ENCODE measurements at regions not wholly inside any gene's neighbourhood (a gene's known extent, or its start where the extent isn't known, plus 50 kb on each side); places are given as distances from the start of the nearest gene placed in this dataset.

DNA sequence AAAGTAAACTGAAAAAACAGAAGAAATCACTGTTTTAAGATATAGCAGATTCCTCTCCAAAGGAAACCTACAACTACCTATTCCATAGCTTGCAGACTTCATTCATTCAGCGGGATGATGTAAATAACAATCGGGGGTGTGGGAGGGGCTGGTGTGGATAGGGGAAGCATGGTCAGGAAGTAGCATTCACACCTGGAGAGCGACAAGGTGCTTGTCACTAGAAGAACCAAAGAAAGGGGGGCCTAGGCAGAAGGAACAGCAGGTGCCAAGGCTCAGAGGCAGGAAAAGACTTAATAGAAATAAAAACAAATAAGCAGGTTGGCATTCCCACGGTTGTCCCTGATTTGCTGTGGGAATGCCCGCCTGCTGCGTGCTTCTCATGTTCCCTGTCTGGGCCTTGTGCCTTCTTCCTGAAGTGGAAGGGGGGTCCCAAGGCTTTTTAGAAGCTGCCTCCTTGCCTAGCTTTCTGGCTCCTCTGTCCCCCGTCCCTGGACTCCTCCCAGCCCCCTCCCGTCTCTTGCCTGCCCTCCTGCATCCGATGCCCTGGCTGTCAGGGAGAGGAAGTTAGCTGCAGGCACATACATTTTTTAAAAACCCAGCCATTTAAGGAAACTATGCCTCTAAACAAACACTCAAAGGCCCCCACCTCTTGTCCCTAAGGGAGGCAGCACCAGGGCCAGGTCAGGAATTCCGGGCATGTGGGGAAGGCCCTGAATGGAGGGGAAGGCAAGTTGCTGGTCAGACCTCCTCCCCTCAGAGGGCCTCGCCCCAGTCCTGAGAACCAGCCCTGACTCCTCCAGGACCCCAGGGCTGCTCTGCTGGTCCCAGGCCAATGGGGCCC is 54.7 kb upstream of the PRDM11 start:
- no peak for DNase-seq

GRCh38 chr11:45092404-45092785 is 54.0 kb upstream of the PRDM11 start:
- no peak for DNase-seq

DNA sequence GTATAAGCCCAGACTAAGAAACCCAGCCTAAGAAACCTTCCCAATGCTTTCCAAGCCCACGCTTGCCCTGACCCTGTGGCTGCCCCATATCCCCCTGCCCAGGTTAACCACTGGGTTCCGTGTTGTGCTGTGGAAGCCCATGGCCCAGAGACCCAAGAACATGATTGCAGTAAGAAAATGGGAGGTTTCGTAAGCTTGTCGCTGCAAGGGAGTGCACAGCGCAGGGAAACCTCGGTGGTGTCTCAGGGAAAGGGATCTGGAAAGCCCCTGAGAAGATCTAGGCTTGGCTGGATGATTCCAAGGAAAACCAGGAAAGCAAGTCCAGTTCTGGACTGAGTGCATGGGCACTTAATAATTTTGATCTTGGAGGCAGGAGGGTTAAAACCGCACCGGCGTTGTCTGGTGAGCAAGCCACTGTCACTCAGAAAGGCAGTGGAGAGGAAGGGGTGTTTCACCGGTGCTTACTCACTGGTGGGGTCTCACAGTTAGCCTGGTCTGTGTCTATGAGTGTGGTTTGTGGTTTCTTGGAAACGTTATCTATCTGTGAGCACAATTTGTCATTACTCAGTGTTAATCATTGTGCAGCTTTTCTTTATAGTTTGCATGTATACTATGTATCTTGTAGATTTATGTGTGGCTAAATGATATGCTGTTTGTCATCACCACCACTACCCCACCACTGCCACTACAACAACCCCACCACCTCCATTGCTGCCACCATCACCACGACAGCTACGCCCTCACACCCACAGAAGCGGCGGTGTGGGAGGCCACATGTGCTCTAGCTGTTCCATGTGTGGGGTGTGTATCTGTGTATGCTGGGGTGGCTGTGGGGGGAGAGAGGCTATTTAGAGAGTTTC is 53.3 kb upstream of the PRDM11 start:
- DNase-seq, result no peak

- DNase-seq, result no peak
Observed at GRCh38 chr11:45093761-45094455, 52.5 kb upstream of the PRDM11 start.

DNA sequence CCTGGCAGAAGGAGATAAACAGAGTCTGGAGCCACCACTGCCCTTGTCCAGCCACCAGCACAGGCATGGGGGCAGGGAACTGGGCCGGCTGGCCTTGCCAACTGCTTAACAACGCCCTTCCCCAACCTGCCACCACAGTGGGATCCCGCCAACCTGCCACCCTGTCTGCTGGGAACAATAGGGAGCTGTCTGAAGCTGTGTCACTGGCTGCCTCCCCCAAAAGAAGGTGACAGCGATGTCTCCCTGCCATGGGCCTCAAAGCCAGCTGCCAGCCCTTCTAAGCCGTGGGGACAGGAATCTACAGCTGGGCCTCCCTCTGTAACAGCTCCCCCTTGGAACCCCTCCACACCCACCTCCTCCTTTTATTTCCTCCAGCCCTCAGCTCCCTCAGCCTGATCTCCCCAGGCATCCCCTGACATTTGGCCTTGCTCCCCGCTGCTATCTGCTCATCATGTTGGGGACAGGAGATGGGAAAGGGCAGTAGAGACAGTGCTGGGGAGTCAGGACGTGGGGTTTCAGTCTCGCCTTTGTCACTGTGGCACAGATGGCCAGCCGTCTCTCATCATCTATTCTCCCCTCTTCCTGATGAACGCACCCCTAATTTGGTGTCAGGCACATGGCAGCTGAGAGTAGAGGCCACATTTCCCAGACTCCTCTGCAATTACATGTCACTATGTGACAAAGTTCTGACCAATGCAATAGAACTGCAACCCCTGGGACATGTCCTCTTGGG is 51.3 kb upstream of the PRDM11 start:
- DNase-seq, result no peak

- no peak for DNase-seq
Observed at GRCh38 chr11:45095691-45096010, 50.8 kb upstream of the PRDM11 start.

GRCh38 chr11:45096636-45097035 is 49.8 kb upstream of the PRDM11 start:
- no peak for DNase-seq
